Forelimb muscle (tissue), 1 donor: ENCODE measurements at regions not wholly inside any gene's neighbourhood (a gene's known extent, or its start where the extent isn't known, plus 50 kb on each side); places are given as distances from the start of the nearest gene placed in this dataset.
A peak's percentile ranks its signal among the peaks of the same experiment; 100 is the strongest.
"Not testable (repeated sequence)": the region's sequence is repeated elsewhere in the genome, so short reads cannot be mapped to it uniquely, and the experiment has no call there.

ENCODE experiments used
- DNase-seq: peaks from one replicate; pipeline ENCODE4 v3.0.0-alpha.2; 2013; ENCODE audit warnings: low read depth

DNA sequence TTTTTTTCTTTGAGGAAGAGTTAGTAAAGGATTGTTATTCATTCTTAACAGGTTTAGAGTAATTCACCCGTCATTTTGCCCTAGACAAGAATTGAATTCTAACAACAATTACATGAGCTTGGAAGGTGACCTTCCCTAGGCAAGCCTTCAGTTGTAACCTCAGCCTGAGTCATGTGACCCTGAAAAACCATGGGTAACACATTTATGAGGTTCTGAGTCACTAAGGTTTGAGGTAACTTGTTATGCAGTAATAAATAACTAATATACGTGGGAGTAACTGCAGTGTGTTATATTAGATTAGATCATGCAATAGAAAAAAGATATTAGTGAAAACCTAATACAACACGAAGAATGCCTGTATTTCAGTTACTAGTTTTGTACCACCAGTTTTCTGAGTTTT, 237.6 kb upstream of the NDN start:
- DNase-seq = no peak

DNA sequence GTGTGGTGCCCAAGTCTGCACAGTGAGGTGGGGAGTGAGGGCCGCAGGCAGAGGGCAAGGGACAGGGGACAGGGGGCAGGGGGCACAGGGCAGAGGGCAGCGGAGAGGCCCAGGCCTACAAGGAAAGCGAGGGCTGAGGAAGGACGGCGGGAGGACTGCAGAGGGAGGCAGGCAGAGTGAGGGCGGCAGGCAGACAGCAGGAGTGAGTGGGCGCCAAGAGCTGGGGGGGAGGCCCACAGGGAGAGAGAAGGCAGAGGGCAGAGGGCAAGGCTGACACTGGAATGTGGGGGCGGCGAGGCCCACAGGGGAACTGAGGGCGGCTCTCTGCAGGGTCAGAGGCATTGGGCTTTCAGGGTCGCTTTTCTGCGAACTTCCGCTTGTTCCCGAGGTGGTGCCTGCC, 267.8 kb upstream of the NDN start:
- DNase-seq = no peak

DNA sequence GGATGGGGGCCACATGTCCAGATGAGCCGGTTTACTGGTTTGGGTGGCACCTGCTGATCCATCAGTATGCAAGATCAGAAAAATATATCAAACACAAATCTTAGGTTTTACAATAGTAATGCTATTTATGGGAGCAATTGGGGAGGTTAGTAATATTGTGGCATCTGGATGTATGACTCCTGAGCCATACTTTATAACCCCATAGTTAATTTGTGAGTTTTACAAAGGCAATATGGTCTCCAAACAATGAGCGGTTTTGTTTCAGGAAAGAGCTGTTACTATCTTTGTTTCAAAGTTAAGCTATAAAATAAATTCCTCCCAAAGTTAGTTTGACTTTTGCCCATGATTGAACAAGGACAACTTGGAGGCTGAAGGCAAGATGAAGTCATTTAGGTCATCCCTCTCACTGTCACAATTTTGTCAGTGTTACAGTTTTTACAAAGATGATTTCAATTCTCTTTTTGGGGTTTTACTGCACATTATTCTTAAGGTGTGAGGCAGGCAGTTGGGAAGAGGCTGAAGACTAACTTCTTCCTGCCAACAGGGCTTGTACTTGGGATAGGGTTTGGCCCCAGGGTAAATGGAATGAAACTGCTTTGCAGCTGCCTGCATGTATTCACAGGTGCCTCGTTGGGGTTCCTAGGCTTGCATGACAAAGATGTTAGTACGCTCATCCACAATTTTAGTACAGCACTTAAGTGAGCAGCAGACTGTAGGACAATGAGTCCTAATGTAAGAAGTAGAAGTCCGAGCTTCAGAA, 296.6 kb upstream of the NDN start:
- DNase-seq = no peak

DNA sequence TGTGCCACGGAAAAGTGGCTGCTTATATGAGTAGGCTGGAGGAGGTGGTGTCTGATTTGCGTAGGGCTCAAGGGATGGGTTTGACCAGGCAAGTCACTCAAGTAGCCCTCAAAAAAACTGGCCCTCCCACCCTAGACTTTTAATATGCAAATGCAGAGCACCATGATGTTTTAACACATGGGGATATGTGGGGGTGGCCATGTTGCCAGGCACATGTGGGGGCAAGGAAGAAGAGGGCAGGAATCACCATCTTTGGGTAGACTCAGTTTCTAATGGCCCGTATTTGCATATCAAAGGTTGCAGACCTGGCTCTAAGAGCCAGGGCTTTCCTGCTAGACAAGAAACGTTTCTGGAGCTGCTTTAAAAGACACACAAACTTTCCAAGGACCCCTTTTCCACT, 307.2 kb upstream of the NDN start:
- no peak for DNase-seq

DNA sequence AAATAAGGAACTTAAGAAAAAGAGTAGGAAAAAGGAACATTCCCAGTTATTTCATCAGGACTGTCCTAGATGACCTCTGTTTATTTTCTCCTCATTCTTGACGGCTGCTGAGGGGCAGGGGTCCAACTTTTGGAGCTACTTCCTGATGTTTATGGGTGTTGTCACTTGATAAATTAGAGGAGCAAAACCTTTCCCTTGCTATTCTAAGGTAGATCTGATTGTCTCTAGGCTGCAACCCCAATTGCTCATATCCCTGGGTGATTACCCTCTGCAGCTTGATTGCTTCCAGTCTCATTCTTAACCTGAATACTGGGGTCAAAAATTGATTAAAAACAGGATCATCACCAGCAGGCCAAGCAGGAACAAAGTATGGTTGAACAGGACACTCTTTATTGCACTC, 311.0 kb upstream of the NDN start:
- DNase-seq = no peak

DNA sequence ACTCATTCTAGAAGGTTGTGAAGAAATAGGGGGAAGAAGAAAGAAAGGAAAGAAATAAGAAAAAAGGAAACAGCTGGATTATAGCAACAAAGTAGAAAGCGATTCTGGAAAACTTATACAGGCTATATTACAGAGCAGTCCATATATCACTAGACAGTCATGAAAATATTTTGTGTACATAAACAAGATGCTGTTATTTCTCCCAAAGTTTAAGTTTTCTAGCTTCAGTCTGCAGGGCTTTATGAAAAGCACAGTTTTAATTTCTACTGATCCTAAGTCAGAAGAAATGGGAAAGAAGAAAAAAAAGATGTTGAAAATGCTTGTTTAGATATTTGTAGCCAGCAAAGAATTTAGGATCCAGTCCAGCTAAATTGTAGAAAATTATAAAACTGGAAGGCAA, 321.4 kb upstream of the NDN start:
- no peak for DNase-seq

DNA sequence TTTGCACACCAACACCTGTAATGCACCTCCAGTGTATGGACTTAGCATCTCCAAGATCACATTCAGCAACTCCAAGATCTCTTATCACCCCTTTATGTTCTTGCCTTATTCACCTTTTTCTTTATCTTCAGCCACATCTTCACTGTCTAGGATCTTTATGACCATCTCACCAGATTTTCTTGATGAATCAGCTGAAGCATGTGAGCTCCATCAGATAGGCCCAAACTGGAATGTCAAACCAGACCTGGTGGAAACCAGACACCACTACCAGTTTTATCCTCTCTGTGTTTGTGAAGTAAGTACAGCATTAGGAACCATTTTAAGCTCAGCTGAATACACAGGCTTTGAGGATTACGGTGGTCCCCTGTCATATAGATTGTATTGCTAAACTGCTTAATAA, 330.4 kb upstream of the NDN start:
- DNase-seq = no peak

DNA sequence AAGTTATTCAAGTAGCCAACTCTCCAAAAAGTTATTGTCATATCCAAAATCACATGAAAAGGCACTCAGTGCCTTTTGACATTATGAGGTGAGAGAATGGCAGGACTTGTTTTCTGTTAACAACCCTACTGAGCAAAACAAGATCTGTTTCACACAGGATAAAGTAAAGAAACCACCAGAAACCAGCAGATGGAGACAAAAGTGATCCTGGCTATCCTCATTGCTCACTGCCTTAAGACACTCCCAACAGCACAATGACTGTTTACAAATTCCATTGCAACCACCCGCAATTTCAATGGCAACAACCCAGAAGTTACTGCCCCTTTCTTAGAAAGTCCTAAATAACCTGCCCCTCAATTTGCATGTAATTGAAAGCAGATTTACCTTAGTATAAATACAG, 352.6 kb upstream of the NDN start:
- DNase-seq = no peak

DNA sequence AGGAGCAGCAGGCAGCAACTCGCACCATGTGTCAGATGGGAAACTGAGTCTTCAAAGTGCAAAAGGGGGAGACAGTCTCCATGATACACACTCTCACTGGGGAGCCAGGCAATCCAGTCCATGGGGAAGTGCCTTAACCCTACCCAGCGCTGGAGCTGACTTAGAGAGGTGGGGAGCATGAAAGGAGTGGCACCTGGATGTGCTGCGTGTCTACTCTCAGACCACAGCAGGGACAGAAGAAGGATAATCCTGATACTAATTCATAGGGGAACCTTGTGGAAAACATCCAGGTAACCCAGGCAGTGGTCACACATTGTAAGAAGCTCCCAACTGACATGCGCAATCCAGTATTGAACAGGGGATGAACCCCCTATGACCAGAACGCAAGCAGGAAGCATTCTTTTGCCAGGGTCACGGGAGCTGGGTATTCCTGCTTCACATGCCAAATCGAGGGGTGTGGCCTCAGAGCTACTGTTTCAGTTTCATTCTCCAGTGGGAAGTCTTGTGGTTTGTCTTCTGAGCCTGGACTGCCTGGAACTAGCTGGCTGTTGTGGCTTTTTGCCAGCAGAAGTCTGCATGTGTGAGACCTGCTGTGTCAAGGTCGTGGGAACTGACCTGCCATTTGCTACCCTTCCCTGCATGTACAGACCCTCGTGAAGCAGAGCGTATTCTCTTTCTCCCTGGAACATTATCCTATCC, 367.6 kb upstream of the NDN start:
- DNase-seq = no peak

DNA sequence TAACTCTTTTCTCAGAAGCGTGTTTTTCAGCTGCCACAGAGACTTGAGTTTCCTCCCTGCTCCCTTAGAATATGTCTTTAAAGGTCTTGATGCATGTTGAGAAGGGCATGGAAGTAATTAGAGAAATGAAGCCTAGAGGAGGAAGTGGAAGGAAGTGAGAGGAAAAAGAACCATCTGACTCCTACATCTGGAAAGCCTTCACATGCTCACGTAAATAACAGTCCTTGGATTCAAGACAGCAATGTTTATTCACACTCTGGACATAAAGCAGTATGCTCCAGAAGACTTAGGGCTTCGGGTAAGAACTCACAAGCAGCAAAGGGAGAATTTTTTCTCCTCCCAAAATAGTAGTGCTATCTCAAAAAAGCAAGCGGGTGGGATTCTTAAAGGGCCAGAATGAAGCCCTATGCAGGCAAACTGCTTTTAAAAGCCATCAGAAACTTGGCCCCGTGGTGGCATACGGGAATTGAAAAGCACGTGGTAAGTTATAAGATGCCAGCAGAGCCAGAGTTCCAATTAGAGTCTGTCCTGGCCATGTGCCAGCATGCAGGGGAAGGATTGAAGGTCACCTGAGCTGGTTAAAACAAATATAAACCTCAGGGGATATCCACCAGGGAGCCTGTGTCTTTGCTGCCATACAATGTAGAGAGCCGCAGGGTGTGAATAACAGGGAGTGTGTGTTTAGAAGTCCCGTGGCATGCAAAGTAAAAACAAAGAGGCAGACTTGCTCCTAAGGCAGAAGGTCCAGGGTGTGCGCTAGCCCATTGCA, 380.8 kb upstream of the NDN start:
- peak; percentile 16 for DNase-seq

DNA sequence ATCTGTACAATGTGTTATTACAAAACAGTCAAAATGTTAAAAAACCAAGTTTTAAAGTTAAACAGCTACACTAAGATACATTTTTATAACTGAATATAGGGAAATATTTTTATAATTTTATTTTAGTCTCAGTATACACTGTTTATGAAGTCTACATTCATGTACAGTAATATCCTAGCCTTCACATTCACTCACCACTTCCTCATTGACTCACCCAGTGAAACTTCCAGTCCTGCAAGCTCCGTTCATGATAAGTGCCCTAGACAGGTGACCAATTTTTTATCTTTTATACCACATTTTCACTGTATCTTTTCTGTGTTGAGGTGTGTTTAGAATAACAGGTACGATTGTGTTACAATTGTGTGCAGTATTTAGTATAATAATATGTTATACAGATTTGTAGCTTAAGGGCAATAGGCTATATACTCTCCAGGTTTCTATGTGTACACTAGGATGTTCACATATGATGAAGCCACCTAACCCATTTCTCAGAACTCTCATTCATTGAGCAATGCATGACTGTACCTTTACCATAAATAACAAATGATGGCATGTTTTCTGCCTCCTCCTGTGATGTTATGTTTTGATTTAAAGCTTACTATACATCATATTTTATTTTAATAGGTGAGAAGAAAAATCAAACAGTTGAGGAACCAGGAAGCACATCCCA, 388.4 kb upstream of the NDN start:
- DNase-seq = no peak

DNA sequence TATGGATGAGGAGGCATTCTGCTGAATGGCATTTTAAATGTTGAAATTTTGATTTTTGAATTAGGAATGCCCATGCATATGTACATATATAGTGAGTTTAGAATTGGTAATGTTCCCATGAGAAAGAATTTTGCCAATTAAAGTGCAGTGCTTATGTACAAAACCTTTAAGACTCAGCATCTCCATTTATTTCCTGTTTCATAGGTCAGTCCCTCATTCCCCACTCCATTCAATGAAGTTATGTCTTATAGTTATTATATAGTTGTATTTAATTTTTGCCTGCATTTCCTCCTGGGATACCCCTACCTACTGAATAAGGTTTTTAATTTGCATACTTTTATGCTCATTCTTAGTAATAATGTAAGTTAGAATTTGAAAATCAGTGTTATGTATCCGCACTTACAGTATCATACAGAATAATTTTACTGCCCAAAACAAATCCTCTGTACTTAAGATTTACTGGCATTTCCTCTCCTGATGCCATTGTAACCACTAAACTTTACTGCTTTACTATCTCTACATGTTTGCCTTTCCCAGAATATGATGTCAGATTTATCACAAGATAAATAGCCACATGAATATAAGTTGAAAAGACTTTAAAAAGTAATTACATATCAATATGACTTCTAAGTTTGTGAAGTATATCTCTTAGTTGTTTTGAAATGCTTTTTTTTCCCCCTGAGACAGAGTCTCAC, 389.1 kb upstream of the NDN start:
- no peak for DNase-seq

DNA sequence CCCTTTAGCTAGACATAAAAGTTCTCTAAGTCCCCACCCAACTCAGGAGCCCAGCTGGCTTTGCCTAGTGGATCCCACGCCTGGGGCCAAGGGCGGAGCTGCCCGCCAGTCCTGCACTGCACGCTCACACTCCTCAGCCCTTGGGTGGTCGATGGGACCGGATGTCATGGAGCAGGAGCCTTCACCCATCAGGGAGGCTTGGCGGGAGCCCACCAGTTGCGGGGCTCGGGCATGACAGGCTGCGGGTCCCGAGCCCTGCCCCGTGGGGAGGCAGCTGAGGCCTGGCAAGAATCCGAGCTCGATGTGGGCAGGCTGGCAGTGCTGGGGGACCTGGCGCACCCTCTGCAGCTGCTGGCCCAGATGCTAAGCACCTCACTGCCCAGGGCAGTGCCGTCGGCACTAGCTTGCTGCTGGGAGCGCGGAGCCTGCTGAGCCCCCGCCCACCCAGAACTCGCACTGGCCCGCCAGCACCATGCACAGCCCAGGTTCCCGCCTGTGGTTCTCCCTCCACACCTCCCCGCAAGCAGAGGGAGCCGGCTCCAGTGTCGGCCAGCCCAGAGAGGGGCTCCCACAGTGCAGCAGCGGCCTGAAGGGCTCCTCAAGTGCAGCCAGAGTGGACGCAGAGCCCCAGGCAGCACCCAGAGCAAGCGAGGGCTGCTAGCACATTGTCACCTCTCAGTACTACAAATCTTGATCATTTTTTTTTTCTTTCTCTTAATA, 391.4 kb upstream of the NDN start:
- DNase-seq = no peak

DNA sequence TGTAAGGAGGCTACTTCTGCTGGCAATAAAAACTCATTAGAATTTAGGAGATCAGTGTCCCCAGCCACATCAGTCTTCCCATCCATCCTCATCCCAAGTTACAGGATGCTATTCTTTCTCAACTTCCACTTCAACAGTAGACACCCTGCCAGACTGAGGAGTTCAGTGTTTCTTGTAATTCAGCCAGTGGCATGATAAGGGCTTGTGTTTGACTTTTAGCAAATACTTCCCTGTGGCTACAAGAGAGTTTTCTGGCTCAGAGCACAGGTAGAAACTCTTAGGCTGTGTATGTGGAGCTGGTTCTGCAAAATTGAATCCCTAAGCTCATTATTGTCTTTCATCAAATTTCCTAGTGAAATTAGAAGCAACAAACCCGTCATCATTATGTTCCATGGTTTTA, 401.8 kb upstream of the NDN start:
- DNase-seq = not testable (repeated sequence)

DNA sequence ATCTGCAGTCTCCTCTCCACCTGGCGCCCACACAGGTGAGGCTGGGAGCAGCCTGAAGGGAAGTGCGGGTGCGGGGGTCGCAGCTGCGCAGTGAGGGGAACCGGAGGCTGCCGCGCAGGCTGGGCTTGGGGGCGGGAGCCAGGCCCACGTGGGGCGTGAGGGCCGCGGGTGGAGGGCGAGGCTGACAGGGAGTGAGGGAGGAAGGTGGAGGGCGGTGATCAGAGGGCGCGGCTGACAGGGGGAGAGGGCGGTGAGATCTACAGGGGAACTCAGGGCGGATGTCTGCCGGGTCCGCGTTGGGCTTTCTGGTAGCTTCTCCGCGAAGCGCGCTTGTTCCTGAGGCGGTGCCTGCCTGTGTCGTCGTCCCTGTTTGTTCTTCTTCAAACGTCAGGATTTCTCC, 414.4 kb upstream of the NDN start:
- DNase-seq = not testable (repeated sequence)

DNA sequence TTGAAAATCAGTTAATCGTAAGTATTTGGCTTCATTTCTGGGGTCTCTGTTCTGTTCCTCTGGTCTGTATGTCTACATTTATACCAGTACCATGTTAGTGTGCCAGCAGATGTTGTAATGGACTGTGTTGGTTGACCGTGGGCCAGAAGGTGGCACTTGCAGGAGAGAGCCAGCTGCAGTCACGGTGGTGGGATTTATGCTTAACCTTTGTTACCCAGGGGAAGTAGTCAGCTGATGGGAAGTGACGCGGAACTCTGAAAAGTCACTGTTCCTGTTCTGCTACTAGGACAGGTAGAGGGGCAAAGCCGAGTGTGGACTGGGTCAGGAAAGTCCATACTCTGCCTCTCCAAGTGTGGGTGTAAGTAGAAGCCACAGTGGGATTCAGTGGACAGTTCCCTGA, 420.4 kb upstream of the NDN start:
- not testable (repeated sequence) for DNase-seq

DNA sequence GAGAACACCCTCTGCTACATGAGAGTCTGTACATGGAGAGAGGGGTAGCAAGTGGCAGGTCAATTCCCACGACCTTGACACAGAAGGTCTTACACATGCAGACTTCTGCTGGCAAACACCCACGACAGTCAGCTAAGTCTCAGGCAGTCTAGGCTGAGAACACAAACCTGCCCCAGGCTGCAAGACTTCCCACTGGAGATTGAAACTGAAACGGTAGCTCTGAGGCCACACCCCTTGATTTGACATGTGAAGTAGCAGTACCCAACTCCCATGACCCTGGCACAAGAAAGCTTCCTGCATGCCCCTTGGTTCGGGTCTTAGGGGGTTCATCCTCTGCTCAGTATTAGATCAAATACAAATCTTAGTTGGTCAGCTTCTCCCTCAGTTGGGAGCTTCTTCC, 420.8 kb upstream of the NDN start:
- DNase-seq = not testable (repeated sequence)

DNA sequence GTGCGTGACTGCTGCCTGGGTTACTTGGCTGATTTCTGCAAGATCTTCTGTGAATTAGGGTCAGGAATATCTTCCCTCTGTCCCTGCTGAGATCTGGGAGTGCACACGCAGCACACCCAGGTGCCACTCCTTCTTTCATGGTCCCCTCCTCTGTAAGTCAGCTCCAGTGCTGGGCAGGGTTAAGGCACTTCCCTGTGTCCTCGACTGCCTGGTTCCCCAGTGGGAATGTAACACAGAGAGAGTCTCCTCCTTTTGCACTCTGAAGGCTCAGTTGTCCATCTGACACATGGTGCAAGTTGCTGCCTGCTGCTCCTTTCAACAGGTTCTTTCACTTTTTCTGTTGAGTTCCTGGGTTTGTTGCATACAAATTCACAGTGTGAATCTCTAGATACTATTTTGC, 421.2 kb upstream of the NDN start:
- not testable (repeated sequence) for DNase-seq

DNA sequence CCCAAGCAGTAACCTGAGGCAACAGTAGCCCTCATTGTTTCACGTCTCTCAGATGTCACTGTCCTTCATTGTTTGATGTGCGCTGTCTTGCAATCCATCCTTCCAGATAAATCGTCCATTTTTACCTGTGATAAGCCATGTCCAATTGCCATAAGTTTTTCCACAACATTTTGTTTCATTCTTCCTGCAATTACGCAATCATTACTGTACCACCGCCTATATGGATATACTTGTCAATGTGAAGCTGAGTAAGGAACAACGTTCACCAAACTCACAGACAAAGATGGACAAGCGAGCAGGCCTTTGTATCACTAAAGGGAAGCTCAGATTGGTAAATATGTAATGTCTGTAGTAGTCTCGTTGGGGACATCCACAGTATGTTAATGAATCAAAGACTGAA, 452.5 kb upstream of the NDN start:
- not testable (repeated sequence) for DNase-seq

DNA sequence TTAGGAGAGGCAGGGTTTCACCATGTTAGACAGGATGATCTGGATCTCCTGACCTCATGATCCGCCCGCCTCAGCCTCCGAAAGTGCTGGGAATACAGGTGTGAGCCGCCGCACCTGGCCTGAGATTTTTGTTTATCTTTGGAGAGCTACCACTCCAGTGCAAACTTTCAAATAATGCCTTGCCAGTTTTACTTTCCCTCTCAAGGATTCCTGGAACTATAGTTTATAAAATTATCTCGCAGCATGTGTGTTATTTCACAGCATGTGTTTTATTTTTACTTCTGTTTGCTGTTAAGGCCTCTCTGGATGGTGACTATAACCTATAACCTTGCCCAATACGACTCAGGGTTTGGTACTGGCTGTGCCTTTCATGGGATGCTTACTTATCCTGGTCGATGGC, 458.0 kb upstream of the NDN start:
- not testable (repeated sequence) for DNase-seq

DNA sequence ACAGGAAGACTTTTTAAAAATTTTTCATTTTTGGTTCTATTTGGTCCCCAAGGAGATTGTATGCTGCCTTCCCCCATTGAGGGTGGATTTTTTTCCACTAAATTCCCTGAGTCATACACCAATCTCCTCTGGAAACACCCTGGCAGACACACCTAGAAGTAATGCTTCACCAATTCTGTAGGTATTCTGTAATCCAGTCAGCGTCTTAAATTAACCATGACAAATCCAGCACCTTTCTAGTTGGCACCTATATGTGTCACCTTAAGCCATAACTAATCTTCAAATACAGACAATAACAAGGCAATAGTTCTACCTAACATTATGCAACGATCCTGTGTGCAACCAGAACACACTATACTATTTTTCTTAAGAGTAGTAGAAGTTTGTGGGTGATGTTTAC, 459.1 kb upstream of the NDN start:
- no peak for DNase-seq
